DOHH2 (cell line): ENCODE measurements at regions not wholly inside any gene's neighbourhood (a gene's known extent, or its start where the extent isn't known, plus 50 kb on each side); places are given as distances from the start of the nearest gene placed in this dataset.

ENCODE experiments used
- CTCF ChIP-seq: fragments of 200-600 bp; sonication (generic); IDR thresholded peaks from one replicate; pipeline ENCODE4 v1.5.1; 2014; ENCODE audit warnings: antibody characterized with exemption, mild to moderate bottlenecking, low read depth, low read length; ENCODE audit not compliant: poor library complexity, severe bottlenecking
- EZH2phosphoT487 ChIP-seq: fragments of 200-600 bp; sonication (generic); IDR thresholded peaks from 2 replicates; pipeline ENCODE4 v1.6.1; 2017; ENCODE audit warnings: borderline replicate concordance, mild to moderate bottlenecking, antibody characterized with exemption, low read length, moderate library complexity, mixed read lengths

- TF ChIP-seq CTCF (no peak), EZH2phosphoT487 (no peak)
Observed at GRCh38 chr16:52364500-52364899, 182.4 kb downstream of the TOX3 start.
